GM23248 (cell line): ENCODE measurements at regions not wholly inside any gene's neighbourhood (a gene's known extent, or its start where the extent isn't known, plus 50 kb on each side); places are given as distances from the start of the nearest gene placed in this dataset.

Source experiments
- EZH2 ChIP-seq: fragments of 200-600 bp; sonication (generic); IDR thresholded peaks from 2 replicates; pipeline ENCODE4 v1.6.1; 2018; ENCODE audit warnings: antibody characterized with exemption, mild to moderate bottlenecking; ENCODE audit not compliant: insufficient read depth, poor library complexity, severe bottlenecking
- EZH2phosphoT487 ChIP-seq: fragments of 200-600 bp; sonication (generic); IDR thresholded peaks from 2 replicates; pipeline ENCODE4 v1.6.1; 2018; ENCODE audit warnings: antibody characterized with exemption, moderate library complexity, mild to moderate bottlenecking, low read depth; ENCODE audit not compliant: insufficient read depth

GRCh38 chr17:77728474-77728795, 230.1 kb upstream of the TNRC6C start:
- no peak for TF ChIP-seq EZH2phosphoT487
- TF ChIP-seq EZH2 = no peak
